Fibroblast of pulmonary artery (primary cell): ENCODE measurements at regions not wholly inside any gene's neighbourhood (a gene's known extent, or its start where the extent isn't known, plus 50 kb on each side); places are given as distances from the start of the nearest gene placed in this dataset.

Experiments used
- DNase-seq: peaks from one replicate; pipeline ENCODE4 v3.0.0-alpha.2; 2010; ENCODE audit warnings: low read depth
- H3K4me3 ChIP-seq: replicated peaks from 2 replicates; pipeline ENCODE4 v1.5.1; 2011; ENCODE audit warnings: low read depth, mild to moderate bottlenecking, control low read depth, low read length, moderate library complexity
- TF ChIP-seq, protein P1 (sequence below): IDR thresholded peaks from 2 replicates; pipeline ENCODE4 v1.5.1; 2011; ENCODE audit warnings: mild to moderate bottlenecking, control low read depth, low read length, inconsistent platforms; ENCODE audit errors: missing control alignments

DNA sequence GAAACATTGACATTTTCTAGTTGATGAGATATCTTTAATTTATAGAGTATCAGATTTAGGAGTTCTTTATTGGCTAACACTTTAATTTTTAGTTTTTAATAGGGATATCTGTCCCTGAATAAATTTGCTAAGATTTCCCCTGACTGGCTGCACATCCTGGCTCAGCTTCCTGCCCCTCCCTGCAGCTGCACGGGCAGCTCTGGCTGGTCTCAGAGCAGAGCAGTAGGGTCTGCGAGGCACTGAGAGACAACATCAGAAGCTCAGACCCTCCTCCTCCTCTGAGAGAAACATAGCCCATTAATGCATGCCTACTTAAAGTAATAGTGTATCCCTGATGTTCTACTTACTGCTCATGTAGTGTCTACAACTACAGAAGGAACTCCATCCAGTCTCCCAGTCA is 139.2 kb downstream of the TNFSF13B start:
- H3K4me3 ChIP-seq: no peak overlapping the region
- no peak for DNase-seq
- TF ChIP-seq, protein P1, sequence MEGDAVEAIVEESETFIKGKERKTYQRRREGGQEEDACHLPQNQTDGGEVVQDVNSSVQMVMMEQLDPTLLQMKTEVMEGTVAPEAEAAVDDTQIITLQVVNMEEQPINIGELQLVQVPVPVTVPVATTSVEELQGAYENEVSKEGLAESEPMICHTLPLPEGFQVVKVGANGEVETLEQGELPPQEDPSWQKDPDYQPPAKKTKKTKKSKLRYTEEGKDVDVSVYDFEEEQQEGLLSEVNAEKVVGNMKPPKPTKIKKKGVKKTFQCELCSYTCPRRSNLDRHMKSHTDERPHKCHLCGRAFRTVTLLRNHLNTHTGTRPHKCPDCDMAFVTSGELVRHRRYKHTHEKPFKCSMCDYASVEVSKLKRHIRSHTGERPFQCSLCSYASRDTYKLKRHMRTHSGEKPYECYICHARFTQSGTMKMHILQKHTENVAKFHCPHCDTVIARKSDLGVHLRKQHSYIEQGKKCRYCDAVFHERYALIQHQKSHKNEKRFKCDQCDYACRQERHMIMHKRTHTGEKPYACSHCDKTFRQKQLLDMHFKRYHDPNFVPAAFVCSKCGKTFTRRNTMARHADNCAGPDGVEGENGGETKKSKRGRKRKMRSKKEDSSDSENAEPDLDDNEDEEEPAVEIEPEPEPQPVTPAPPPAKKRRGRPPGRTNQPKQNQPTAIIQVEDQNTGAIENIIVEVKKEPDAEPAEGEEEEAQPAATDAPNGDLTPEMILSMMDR: no peak

DNA sequence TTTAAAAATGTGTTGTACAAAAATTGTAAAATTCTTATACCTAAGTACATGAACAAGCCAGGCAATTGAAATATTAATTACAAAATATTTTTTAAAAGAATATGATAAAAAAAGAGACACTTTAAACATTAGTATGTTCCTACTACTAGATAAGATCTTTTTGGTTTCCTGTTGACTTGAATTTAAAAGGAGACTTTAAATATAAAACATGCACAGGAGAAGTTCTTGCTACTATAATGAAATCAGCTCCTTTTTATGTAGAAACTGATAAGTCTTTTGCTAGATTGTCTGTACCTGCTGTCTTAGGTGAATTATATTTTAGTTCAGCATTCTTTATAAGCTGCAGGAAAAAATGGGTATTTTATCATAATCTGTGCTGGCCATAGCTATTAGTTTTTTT is 140.2 kb downstream of the TNFSF13B start:
- H3K4me3 ChIP-seq: no peak overlapping the region
- no peak for DNase-seq
- TF ChIP-seq, protein P1: no peak

DNA sequence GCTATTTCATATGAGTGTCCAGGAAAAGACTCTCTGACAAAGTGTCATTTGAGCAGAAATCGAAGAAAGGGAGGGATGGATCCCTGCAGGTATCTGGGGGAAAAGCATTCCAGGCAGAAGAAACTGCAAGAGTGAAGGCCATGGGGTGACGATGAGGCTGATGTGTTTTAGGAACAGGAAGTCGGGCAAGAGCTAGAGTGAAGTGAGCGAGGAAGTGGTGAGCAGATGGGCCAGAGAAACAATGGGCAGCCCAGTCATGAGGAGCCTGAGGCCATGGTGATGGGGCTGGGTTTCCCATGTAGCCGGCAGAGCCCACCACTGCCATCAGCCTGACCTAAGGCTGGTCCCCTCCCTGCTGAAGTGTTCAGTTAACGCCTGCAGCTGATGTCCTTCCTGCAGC is 150.2 kb downstream of the TNFSF13B start:
- no peak for DNase-seq
- H3K4me3 ChIP-seq: no peak overlapping the region
- TF ChIP-seq, protein P1: no peak

DNA sequence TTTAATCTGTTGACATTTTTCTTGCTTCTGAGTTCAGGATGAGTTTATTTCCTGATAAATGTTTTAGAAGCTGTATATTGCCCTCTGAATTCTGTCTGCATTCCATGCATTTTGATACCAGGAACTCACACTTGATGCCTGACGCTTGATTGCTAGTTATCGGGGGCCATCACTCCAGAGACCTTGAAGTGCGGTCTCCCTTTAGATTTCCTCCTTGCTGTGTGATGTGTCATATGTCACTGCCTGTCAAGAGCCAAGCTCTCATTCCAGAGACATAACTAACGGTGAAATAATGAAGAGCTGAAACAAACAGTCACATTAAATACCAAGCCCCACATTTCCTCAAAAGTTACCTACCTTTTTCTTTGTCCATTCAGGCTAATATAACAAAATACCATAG is 155.5 kb downstream of the TNFSF13B start:
- DNase-seq: peak; percentile 6
- TF ChIP-seq, protein P1: no peak
- H3K4me3 ChIP-seq: no peak overlapping the region

DNA sequence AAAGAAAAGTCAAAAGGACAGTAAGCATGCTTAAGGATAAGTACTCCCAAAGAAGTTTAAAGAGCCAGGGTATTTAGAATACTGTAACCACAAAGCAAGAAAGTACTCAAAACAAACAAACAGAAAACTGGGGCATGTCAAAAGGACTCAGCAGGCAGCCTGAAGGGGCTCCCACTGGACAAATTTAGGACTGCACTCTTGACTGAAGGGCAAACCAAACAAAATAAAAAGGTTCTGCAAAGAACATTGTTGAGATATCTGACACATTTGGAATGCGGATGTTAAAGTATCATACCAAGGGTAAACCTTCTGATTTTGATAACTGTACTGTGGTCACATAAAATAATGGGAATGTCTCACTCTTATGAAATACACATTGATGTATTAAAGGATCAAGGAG is 157.4 kb downstream of the TNFSF13B start:
- no peak for DNase-seq
- no peak overlapping the region for H3K4me3 ChIP-seq
- TF ChIP-seq, protein P1: no peak

DNA sequence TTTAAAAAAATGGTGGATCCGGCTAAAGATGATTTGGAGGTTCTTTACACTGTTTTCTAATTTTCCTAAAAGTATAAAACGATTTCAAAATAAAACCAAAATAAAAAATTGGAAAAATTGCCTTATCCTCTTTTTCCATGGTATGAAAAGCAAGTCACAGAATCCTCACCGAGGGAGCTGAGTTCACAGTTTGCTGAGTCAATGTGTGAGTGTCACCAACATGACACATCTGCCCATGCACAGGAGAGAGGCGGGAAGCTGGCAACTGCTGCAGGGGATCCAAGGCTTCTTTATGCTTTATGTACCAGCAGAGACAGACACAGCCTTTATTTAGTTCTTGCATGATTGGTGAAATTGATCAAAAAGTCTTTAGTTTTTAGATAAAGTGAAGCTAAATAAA is 157.8 kb downstream of the TNFSF13B start:
- no peak overlapping the region for H3K4me3 ChIP-seq
- DNase-seq: no peak
- TF ChIP-seq, protein P1: no peak

DNA sequence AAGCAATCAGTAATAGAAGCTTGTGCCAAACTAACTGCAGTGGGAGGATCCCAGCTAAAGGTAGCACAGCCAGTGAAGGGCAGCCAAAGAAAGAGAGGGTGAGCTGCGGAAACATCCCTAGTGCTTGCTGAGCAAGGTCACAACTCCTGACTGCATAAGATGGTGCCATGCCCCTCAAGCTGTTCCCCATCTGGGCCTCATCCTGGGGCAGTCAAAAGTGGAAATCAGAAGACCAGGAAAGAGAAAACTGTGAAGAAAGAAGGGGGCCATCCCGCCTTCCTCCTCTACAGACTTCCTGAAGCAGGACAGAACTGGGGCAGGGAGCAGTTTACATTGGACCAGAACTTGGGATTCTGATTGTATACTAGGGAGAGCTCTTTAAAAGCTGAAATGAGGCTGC is 159.2 kb downstream of the TNFSF13B start:
- TF ChIP-seq, protein P1: no peak
- H3K4me3 ChIP-seq: no peak overlapping the region
- no peak for DNase-seq
